DOHH2 (cell line): ENCODE measurements at regions not wholly inside any gene's neighbourhood (a gene's known extent, or its start where the extent isn't known, plus 50 kb on each side); places are given as distances from the start of the nearest gene placed in this dataset.

ENCODE experiments used
- H3F3A ChIP-seq: fragments of 200-600 bp; sonication (generic), shearing (Covaris generic); 2 replicates; pipeline ENCODE4 v1.6.0; 2016; ENCODE audit warnings: antibody characterized with exemption, mild to moderate bottlenecking; ENCODE audit not compliant: control insufficient read depth, insufficient read depth
- H3K27ac ChIP-seq: fragments of 200-600 bp; sonication (generic); 2 replicates; pipeline ENCODE4 v1.5.1; 2014; ENCODE audit warnings: low read depth, mild to moderate bottlenecking, low read length, moderate library complexity
- H3K27me3 ChIP-seq: fragments of 200-600 bp; sonication (generic); 2 replicates; pipeline ENCODE4 v1.6.1; 2014; ENCODE audit warnings: mild to moderate bottlenecking, low read length, mixed read lengths; ENCODE audit not compliant: control insufficient read depth
- H3K36me3 ChIP-seq: fragments of 200-600 bp; sonication (generic); 2 replicates; pipeline ENCODE4 v1.6.1; 2014; ENCODE audit warnings: mild to moderate bottlenecking, low read length, moderate library complexity, mixed read lengths; ENCODE audit not compliant: control insufficient read depth
- H3K4me1 ChIP-seq: fragments of 200-600 bp; sonication (generic); 2 replicates; pipeline ENCODE4 v1.6.1; 2014; ENCODE audit warnings: mild to moderate bottlenecking, low read length, mixed read lengths; ENCODE audit not compliant: control insufficient read depth
- H3K4me2 ChIP-seq: fragments of 200-600 bp; sonication (generic); 2 replicates; pipeline ENCODE4 v1.6.0; 2014; ENCODE audit warnings: mild to moderate bottlenecking, low read length, moderate library complexity
- H3K4me3 ChIP-seq: fragments of 200-600 bp; sonication (generic); 2 replicates; pipeline ENCODE4 v1.5.1; 2014; ENCODE audit warnings: mild to moderate bottlenecking, low read length, mixed read lengths
- H3K79me2 ChIP-seq: fragments of 200-600 bp; sonication (generic); 2 replicates; pipeline ENCODE4 v1.6.1; 2014; ENCODE audit warnings: mild to moderate bottlenecking, low read length, mixed read lengths; ENCODE audit not compliant: control insufficient read depth
- H3K9me2 ChIP-seq: fragments of 200-600 bp; sonication (generic); replicated peaks from 2 replicates; pipeline ENCODE4 v1.6.1; 2014; ENCODE audit warnings: mild to moderate bottlenecking, low read length, mixed read lengths; ENCODE audit not compliant: control insufficient read depth
- H3K9me3 ChIP-seq: fragments of 200-600 bp; sonication (generic); 2 replicates; pipeline ENCODE4 v1.6.1; 2014; ENCODE audit warnings: antibody characterized with exemption, low read length, mixed read lengths; ENCODE audit not compliant: control insufficient read depth, insufficient read depth
- H4K20me1 ChIP-seq: fragments of 200-600 bp; sonication (generic); 2 replicates; pipeline ENCODE4 v1.6.0; 2014; ENCODE audit warnings: low read depth, mild to moderate bottlenecking, antibody characterized with exemption, low read length, moderate library complexity; ENCODE audit not compliant: control insufficient read depth, insufficient read depth
- EZH2phosphoT487 ChIP-seq: fragments of 200-600 bp; sonication (generic); IDR thresholded peaks from 2 replicates; pipeline ENCODE4 v1.6.1; 2017; ENCODE audit warnings: borderline replicate concordance, mild to moderate bottlenecking, antibody characterized with exemption, low read length, moderate library complexity, mixed read lengths
- TF ChIP-seq, protein P1 (sequence below): fragments of 200-600 bp; sonication (generic); IDR thresholded peaks from one replicate; pipeline ENCODE4 v1.5.1; 2014; ENCODE audit warnings: antibody characterized with exemption, mild to moderate bottlenecking, low read depth, low read length; ENCODE audit not compliant: poor library complexity, severe bottlenecking

DNA sequence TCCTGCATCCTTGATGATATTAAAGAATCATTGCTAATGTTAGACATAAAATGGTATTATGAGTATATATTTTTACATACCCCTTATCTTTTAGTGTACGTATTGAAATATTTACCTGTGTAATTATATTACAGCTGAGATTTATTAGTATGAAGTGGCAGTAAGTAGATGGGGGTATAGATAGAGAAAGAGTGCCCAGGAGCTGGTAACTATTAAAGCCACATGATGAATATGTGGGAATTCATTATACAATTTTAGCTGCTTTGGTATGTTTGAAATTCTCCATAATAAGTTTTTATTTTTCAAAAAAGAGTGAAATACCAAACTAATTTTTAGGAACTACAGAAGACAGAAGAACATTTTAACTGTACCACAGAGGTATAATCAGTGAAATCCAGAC lies 339.0 kb downstream of the PLPP3 start:
- Histone ChIP-seq H4K20me1 (no peaks in the 10 kb centered on the region), H3F3A (no peaks in the 10 kb centered on the region), H3K4me1 (no peaks in the 10 kb centered on the region), H3K4me3 (no peak overlapping the region), H3K27me3 (no peaks in the 10 kb centered on the region), H3K36me3 (no peaks in the 10 kb centered on the region), H3K4me2 (no peak overlapping the region), H3K27ac (no peak overlapping the region), H3K9me2 (no peaks in the 10 kb centered on the region), H3K79me2 (no peaks in the 10 kb centered on the region), H3K9me3 (no peaks in the 10 kb centered on the region)
- no peak for TF ChIP-seq EZH2phosphoT487
- TF ChIP-seq, protein P1, sequence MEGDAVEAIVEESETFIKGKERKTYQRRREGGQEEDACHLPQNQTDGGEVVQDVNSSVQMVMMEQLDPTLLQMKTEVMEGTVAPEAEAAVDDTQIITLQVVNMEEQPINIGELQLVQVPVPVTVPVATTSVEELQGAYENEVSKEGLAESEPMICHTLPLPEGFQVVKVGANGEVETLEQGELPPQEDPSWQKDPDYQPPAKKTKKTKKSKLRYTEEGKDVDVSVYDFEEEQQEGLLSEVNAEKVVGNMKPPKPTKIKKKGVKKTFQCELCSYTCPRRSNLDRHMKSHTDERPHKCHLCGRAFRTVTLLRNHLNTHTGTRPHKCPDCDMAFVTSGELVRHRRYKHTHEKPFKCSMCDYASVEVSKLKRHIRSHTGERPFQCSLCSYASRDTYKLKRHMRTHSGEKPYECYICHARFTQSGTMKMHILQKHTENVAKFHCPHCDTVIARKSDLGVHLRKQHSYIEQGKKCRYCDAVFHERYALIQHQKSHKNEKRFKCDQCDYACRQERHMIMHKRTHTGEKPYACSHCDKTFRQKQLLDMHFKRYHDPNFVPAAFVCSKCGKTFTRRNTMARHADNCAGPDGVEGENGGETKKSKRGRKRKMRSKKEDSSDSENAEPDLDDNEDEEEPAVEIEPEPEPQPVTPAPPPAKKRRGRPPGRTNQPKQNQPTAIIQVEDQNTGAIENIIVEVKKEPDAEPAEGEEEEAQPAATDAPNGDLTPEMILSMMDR: no peak

DNA sequence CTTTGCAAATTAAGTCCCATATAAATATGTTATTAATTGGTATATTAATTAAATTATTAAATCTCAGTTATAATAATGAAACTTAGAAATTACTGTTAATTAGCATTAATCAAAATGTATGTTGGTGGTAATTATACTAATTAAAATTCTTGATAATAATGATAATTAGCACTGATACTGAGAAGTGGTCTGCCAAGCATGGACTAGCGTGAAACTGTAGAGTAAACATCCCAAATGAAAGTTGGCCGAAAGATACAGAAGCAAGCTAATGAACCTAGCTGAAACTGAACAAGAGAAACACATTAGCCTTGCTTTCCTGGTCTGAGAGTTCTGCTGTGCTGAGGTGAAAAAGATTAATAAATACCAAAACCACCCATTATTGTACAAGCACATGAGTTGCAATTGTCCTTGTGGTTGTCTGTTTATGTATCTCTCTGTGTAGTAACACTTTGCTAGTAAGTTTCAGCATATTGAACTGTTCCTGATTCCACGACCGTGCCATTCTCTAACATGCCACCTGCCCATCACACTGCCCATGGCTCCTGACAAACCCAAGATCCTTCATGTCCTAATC lies 341.8 kb downstream of the PLPP3 start:
- no peaks in the 10 kb centered on the region for H3K9me3 ChIP-seq
- H4K20me1 ChIP-seq: no peaks in the 10 kb centered on the region
- H3K27me3 ChIP-seq: no peaks in the 10 kb centered on the region
- H3K9me2 ChIP-seq: no peaks in the 10 kb centered on the region
- H3F3A ChIP-seq: no peaks in the 10 kb centered on the region
- TF ChIP-seq EZH2phosphoT487: no peak
- TF ChIP-seq, protein P1: no peak
- no peaks in the 10 kb centered on the region for H3K36me3 ChIP-seq
- no peak overlapping the region for H3K4me3 ChIP-seq
- H3K4me2 ChIP-seq: no peak overlapping the region
- no peak overlapping the region for H3K27ac ChIP-seq
- no peaks in the 10 kb centered on the region for H3K79me2 ChIP-seq
- H3K4me1 ChIP-seq: no peaks in the 10 kb centered on the region

DNA sequence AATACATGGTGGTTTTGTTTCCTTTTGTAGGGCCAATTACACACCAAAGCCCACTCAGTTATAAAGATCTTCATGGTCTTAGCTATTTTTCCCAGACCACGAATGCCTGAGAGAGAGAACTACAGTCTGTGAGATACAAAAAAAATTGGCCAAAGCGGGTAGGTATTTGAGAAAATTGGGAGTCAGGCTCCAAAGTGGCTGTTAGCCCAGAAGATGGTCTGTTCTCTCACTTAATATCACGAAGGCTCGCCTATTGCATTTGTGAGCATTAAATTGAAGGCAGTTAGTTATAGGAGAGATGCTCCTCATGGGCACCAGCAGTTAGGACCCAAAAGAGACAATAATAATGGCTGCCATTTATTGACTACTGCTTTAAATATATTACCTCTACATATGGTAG lies 342.7 kb downstream of the PLPP3 start:
- TF ChIP-seq, protein P1: no peak
- no peak for TF ChIP-seq EZH2phosphoT487
- no peaks in the 10 kb centered on the region for H3K4me1 ChIP-seq
- no peaks in the 10 kb centered on the region for H4K20me1 ChIP-seq
- H3K9me3 ChIP-seq: no peaks in the 10 kb centered on the region
- no peaks in the 10 kb centered on the region for H3K36me3 ChIP-seq
- H3K27ac ChIP-seq: no peak overlapping the region
- no peaks in the 10 kb centered on the region for H3K79me2 ChIP-seq
- H3K9me2 ChIP-seq: no peaks in the 10 kb centered on the region
- no peak overlapping the region for H3K4me2 ChIP-seq
- H3K4me3 ChIP-seq: no peak overlapping the region
- H3K27me3 ChIP-seq: no peaks in the 10 kb centered on the region
- H3F3A ChIP-seq: no peaks in the 10 kb centered on the region
